SJCRH30 (cell line): ENCODE measurements at regions not wholly inside any gene's neighbourhood (a gene's known extent, or its start where the extent isn't known, plus 50 kb on each side); places are given as distances from the start of the nearest gene placed in this dataset.

Source experiments
- DNase-seq, 2 experiments: peaks; one replicate each; pipeline ENCODE4 v3.0.0-alpha.2; 2015 to 2020
- H3K27ac ChIP-seq: fragments of 250-450 bp; sonication (Bioruptor Pico); 2 replicates; pipeline ENCODE4 v1.5.1; 2020; ENCODE audit warnings: mild to moderate bottlenecking, moderate library complexity
- H3K27me3 ChIP-seq: fragments of 250-450 bp; sonication (Bioruptor Pico); 2 replicates; pipeline ENCODE4 v1.5.1; 2020; ENCODE audit warnings: mild to moderate bottlenecking, moderate library complexity
- H3K36me3 ChIP-seq: fragments of 250-450 bp; sonication (Bioruptor Pico); 2 replicates; pipeline ENCODE4 v1.5.1; 2020; ENCODE audit warnings: mild to moderate bottlenecking, moderate library complexity
- H3K4me1 ChIP-seq: fragments of 250-450 bp; sonication (Bioruptor Pico); 2 replicates; pipeline ENCODE4 v1.5.1; 2020; ENCODE audit warnings: mild to moderate bottlenecking, moderate library complexity
- H3K4me3 ChIP-seq: fragments of 250-450 bp; sonication (Bioruptor Pico); 2 replicates; pipeline ENCODE4 v1.5.1; 2020; ENCODE audit warnings: mild to moderate bottlenecking, moderate library complexity
- H3K9me3 ChIP-seq: fragments of 250-450 bp; sonication (Bioruptor Pico); replicated peaks from 2 replicates; pipeline ENCODE4 v1.5.1; 2020; ENCODE audit warnings: mild to moderate bottlenecking, moderate library complexity

GRCh38 chr20:40320517-40321011, 368.5 kb downstream of the MAFB start:
- no peak overlapping the region for H3K27ac ChIP-seq
- H3K9me3 ChIP-seq: no peaks in the 10 kb centered on the region
- H3K27me3 ChIP-seq: peaks cover 10% of the 10 kb centered on the region; the same call in 1 of the 2 replicates
- no peaks in the 10 kb centered on the region for H3K36me3 ChIP-seq
- no peaks in the 10 kb centered on the region for H3K4me1 ChIP-seq
- H3K4me3 ChIP-seq: no peak overlapping the region
- no peak for DNase-seq

GRCh38 chr20:40319741-40320516, 369.1 kb downstream of the MAFB start:
- H3K9me3 ChIP-seq: no peaks in the 10 kb centered on the region
- no peak overlapping the region for H3K4me3 ChIP-seq
- no peak overlapping the region for H3K27ac ChIP-seq
- peaks cover 10% of the 10 kb centered on the region; the same call in 1 of the 2 replicates for H3K27me3 ChIP-seq
- no peaks in the 10 kb centered on the region for H3K4me1 ChIP-seq
- DNase-seq: no peak
- no peaks in the 10 kb centered on the region for H3K36me3 ChIP-seq

GRCh38 chr20:40319056-40319455, 370.0 kb downstream of the MAFB start:
- no peak overlapping the region for H3K4me3 ChIP-seq
- no peak for DNase-seq
- peaks cover 5% of the 10 kb centered on the region; the same call in 1 of the 2 replicates for H3K27me3 ChIP-seq

GRCh38 chr20:40317156-40317790, 371.8 kb downstream of the MAFB start:
- no peaks in the 10 kb centered on the region for H3K36me3 ChIP-seq
- no peak overlapping the region for H3K27ac ChIP-seq
- no peaks in the 10 kb centered on the region for H3K4me1 ChIP-seq
- no peak for DNase-seq
- no peaks in the 10 kb centered on the region for H3K27me3 ChIP-seq
- H3K4me3 ChIP-seq: no peak overlapping the region
- H3K9me3 ChIP-seq: no peaks in the 10 kb centered on the region

More at GRCh38 chr20:40319056-40319455, 370.0 kb downstream of the MAFB start:
- Histone ChIP-seq H3K36me3 (no peaks in the 10 kb centered on the region), H3K4me1 (no peaks in the 10 kb centered on the region), H3K27ac (no peak overlapping the region), H3K9me3 (no peaks in the 10 kb centered on the region)

GRCh38 chr20:40314278-40314677, 374.8 kb downstream of the MAFB start:
- no peaks in the 10 kb centered on the region for H3K36me3 ChIP-seq
- no peaks in the 10 kb centered on the region for H3K9me3 ChIP-seq
- H3K27me3 ChIP-seq: peaks cover under 1% of the 10 kb centered on the region; the same call in 1 of the 2 replicates
- no peaks in the 10 kb centered on the region for H3K4me1 ChIP-seq
- DNase-seq: no peak
- H3K27ac ChIP-seq: no peak overlapping the region
- H3K4me3 ChIP-seq: no peak overlapping the region

- Histone ChIP-seq H3K4me3 (no peak overlapping the region), H3K27ac (no peak overlapping the region), H3K36me3 (no peaks in the 10 kb centered on the region), H3K4me1 (no peaks in the 10 kb centered on the region), H3K27me3 (peaks cover 4% of the 10 kb centered on the region; the same call in 1 of the 2 replicates), H3K9me3 (no peaks in the 10 kb centered on the region)
- no peak for DNase-seq
Observed at GRCh38 chr20:40313730-40314129, 375.3 kb downstream of the MAFB start.

- Histone ChIP-seq H3K9me3 (no peaks in the 10 kb centered on the region), H3K4me3 (no peak overlapping the region), H3K4me1 (no peaks in the 10 kb centered on the region), H3K36me3 (no peaks in the 10 kb centered on the region), H3K27ac (no peak overlapping the region), H3K27me3 (peaks cover 11% of the 10 kb centered on the region; the same call in 1 of the 2 replicates)
- no peak for DNase-seq
Observed at GRCh38 chr20:40309731-40310130, 379.3 kb downstream of the MAFB start.

GRCh38 chr20:40307997-40308396, 381.0 kb downstream of the MAFB start:
- Histone ChIP-seq H3K36me3 (no peaks in the 10 kb centered on the region), H3K9me3 (no peaks in the 10 kb centered on the region), H3K4me1 (no peaks in the 10 kb centered on the region), H3K27ac (no peak overlapping the region), H3K27me3 (peaks cover 11% of the 10 kb centered on the region; the same call in 1 of the 2 replicates), H3K4me3 (no peak overlapping the region)
- no peak for DNase-seq

- H3K4me3 ChIP-seq: no peak overlapping the region
- no peaks in the 10 kb centered on the region for H3K36me3 ChIP-seq
- H3K27me3 ChIP-seq: peaks cover 11% of the 10 kb centered on the region; the same call in 1 of the 2 replicates
- H3K4me1 ChIP-seq: no peaks in the 10 kb centered on the region
- no peak for DNase-seq
- no peak overlapping the region for H3K27ac ChIP-seq
- no peaks in the 10 kb centered on the region for H3K9me3 ChIP-seq
Observed at GRCh38 chr20:40307268-40307667, 381.8 kb downstream of the MAFB start.

- Histone ChIP-seq H3K27me3 (peaks cover 11% of the 10 kb centered on the region; the same call in 1 of the 2 replicates), H3K4me1 (no peaks in the 10 kb centered on the region), H3K36me3 (no peaks in the 10 kb centered on the region), H3K9me3 (no peaks in the 10 kb centered on the region), H3K4me3 (no peak overlapping the region), H3K27ac (no peak overlapping the region)
- DNase-seq: no peak
Observed at GRCh38 chr20:40305303-40305702, 383.7 kb downstream of the MAFB start.

GRCh38 chr20:40304119-40304613, 384.9 kb downstream of the MAFB start:
- DNase-seq: no peak
- no peaks in the 10 kb centered on the region for H3K9me3 ChIP-seq
- no peaks in the 10 kb centered on the region for H3K4me1 ChIP-seq
- no peak overlapping the region for H3K4me3 ChIP-seq
- no peak overlapping the region for H3K27ac ChIP-seq
- peaks cover 10% of the 10 kb centered on the region; the same call in 1 of the 2 replicates for H3K27me3 ChIP-seq
- H3K36me3 ChIP-seq: no peaks in the 10 kb centered on the region

- H3K27me3 ChIP-seq: no peaks in the 10 kb centered on the region
- no peak overlapping the region for H3K27ac ChIP-seq
- DNase-seq: no peak
- H3K4me1 ChIP-seq: no peaks in the 10 kb centered on the region
- no peaks in the 10 kb centered on the region for H3K36me3 ChIP-seq
- no peaks in the 10 kb centered on the region for H3K9me3 ChIP-seq
- no peak overlapping the region for H3K4me3 ChIP-seq
Observed at GRCh38 chr20:40294747-40295146, 394.3 kb downstream of the MAFB start.

GRCh38 chr20:40294175-40294574, 394.9 kb downstream of the MAFB start:
- Histone ChIP-seq H3K27ac (no peak overlapping the region), H3K36me3 (no peaks in the 10 kb centered on the region), H3K9me3 (no peaks in the 10 kb centered on the region), H3K4me3 (no peak overlapping the region), H3K4me1 (no peaks in the 10 kb centered on the region), H3K27me3 (no peaks in the 10 kb centered on the region)
- no peak for DNase-seq

GRCh38 chr20:40293740-40294139, 395.3 kb downstream of the MAFB start:
- no peak for DNase-seq
- Histone ChIP-seq H3K27ac (no peak overlapping the region), H3K9me3 (no peaks in the 10 kb centered on the region), H3K4me1 (no peaks in the 10 kb centered on the region), H3K36me3 (no peaks in the 10 kb centered on the region), H3K4me3 (no peak overlapping the region), H3K27me3 (no peaks in the 10 kb centered on the region)

- H3K36me3 ChIP-seq: no peaks in the 10 kb centered on the region
- no peak for DNase-seq
Observed at GRCh38 chr20:40291493-40292135, 397.4 kb downstream of the MAFB start.

More at GRCh38 chr20:40291493-40292135, 397.4 kb downstream of the MAFB start:
- Histone ChIP-seq H3K27me3 (no peaks in the 10 kb centered on the region), H3K9me3 (no peaks in the 10 kb centered on the region), H3K27ac (no peak overlapping the region), H3K4me1 (no peaks in the 10 kb centered on the region), H3K4me3 (no peak overlapping the region)
